ENCODE measurements at regions not wholly inside any gene's neighbourhood (a gene's known extent, or its start where the extent isn't known, plus 50 kb on each side); places are given as distances from the start of the nearest gene placed in this dataset.
"Not testable (repeated sequence)": the region's sequence is repeated elsewhere in the genome, so short reads cannot be mapped to it uniquely, and the experiment has no call there.

- no peak overlapping the region for H3K4me3 ChIP-seq (ENCODE audit: control insufficient read depth, low read depth, low read length)
- no peak for DNase-seq (ENCODE audit: low read depth)
- TF ChIP-seq, protein P1, sequence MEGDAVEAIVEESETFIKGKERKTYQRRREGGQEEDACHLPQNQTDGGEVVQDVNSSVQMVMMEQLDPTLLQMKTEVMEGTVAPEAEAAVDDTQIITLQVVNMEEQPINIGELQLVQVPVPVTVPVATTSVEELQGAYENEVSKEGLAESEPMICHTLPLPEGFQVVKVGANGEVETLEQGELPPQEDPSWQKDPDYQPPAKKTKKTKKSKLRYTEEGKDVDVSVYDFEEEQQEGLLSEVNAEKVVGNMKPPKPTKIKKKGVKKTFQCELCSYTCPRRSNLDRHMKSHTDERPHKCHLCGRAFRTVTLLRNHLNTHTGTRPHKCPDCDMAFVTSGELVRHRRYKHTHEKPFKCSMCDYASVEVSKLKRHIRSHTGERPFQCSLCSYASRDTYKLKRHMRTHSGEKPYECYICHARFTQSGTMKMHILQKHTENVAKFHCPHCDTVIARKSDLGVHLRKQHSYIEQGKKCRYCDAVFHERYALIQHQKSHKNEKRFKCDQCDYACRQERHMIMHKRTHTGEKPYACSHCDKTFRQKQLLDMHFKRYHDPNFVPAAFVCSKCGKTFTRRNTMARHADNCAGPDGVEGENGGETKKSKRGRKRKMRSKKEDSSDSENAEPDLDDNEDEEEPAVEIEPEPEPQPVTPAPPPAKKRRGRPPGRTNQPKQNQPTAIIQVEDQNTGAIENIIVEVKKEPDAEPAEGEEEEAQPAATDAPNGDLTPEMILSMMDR (conservative IDR thresholded peaks at IDR 0.05; ENCODE audit: control insufficient read depth, insufficient read depth, low read depth, low read length), result no peak
Observed at GRCh38 chr5:19140276-19140675, 847.7 kb downstream of the CDH18 start.

DNA sequence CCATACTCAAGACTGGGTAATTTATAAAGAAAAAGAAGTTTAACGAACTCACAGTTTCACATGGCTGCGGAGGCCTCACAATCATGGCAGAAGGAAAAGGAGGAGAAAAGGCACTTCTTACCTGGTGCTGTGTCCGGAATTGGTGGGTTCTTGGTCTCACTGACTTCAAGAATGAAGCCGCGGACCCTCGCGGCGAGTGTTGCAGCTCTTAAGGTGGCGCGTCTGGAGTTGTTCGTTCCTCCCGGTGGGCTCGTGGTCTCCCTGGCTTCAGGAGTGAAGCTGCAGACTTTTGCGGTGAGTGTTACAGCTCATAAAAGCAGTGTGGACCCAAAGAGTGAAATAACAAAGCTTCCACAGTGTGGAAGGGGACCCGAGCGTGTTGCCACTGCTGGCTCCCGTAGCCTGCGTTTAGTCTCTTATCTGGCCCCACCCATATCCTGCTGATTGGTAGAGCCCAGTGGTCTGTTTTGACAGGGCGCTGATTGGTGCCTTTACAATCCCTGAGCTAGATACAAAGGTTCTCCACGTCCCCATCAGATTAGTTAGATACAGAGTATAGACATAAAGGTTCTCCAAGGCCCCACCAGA is 846.0 kb downstream of the CDH18 start:
- not testable (repeated sequence) for H3K4me3 ChIP-seq (ENCODE audit: control insufficient read depth, low read depth, low read length)

GRCh38 chr5:19142713-19143414 is 845.1 kb downstream of the CDH18 start:
- not testable (repeated sequence) for H3K4me3 ChIP-seq (ENCODE audit: control insufficient read depth, low read depth, low read length); DNase-seq (ENCODE audit: low read depth)

More for the DNA sequence above, 846.0 kb downstream of the CDH18 start:
- not testable (repeated sequence) for DNase-seq (ENCODE audit: low read depth)

GRCh38 chr5:19143935-19144334 is 844.1 kb downstream of the CDH18 start:
- no peak for DNase-seq (ENCODE audit: low read depth)
- TF ChIP-seq, protein P1 (conservative IDR thresholded peaks at IDR 0.05; ENCODE audit: control insufficient read depth, insufficient read depth, low read depth, low read length), result no peak
- H3K4me3 ChIP-seq (ENCODE audit: control insufficient read depth, low read depth, low read length), result no peak overlapping the region

DNA sequence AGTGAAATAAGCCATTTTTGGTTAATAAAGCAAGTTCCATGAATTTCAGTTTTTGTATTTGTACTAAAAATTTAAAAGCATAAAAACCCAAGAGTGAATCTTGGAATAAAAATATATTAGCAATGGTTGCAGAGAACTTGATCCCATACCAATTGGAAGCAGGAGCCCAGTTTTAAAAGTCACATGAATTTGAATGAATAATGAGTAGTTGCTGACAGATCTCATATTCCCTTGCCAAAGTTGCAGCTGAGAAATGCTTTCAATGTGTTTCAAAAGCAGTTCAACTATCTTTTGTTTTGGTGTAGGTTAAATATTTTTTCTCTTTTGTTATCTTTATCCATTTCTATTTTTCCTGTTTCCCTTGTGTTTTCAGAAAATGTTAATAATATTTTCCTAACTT is 818.6 kb downstream of the CDH18 start:
- DNase-seq (ENCODE audit: low read depth), result no peak
- no peak overlapping the region for H3K4me3 ChIP-seq (ENCODE audit: control insufficient read depth, low read depth, low read length)
- TF ChIP-seq, protein P1 (conservative IDR thresholded peaks at IDR 0.05; ENCODE audit: control insufficient read depth, insufficient read depth, low read depth, low read length), result no peak

DNA sequence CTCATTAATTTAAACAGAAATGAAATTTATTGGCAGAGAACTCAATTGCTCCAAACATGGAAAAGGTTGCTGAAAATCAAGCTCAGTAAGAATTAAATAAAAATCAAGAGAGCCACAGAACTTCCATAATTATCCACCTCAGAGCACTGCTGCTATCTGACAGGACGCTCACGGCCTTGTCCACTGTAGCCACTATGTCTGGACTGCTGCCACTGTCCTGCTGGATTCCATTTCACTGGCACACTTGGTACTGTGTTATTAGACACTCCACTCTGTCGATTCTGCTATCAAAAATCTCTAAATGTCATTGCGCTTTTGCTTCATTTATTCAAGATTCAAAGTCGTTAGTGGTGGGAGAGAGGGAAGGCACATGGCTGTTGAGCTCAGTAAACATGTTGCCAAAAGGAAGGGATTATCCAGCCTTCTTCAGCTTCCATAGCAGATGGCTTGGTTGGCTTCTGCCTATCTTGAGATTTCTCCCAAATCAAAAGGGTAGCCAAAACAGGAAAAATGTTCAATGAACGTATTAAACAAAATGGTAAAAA is 815.0 kb downstream of the CDH18 start:
- H3K4me3 ChIP-seq (ENCODE audit: control insufficient read depth, low read depth, low read length), result no peak overlapping the region
- TF ChIP-seq, protein P1 (conservative IDR thresholded peaks at IDR 0.05; ENCODE audit: control insufficient read depth, insufficient read depth, low read depth, low read length), result no peak
- DNase-seq (ENCODE audit: low read depth), result no peak

- TF ChIP-seq, protein P1 (conservative IDR thresholded peaks at IDR 0.05; ENCODE audit: control insufficient read depth, insufficient read depth, low read depth, low read length), result no peak
- DNase-seq (ENCODE audit: low read depth), result no peak
- no peak overlapping the region for H3K4me3 ChIP-seq (ENCODE audit: control insufficient read depth, low read depth, low read length)
Observed at GRCh38 chr5:19175776-19176570, 812.0 kb downstream of the CDH18 start.
